RWPE1 (cell line): ENCODE measurements at regions not wholly inside any gene's neighbourhood (a gene's known extent, or its start where the extent isn't known, plus 50 kb on each side); places are given as distances from the start of the nearest gene placed in this dataset.

ENCODE experiments used
- CTCF ChIA-PET: fragments of 350-600 bp; sonication (Branson Sonifier 250); formaldehyde crosslinking; extraction: SDS; loops from one replicate; lab custom pipeline; 2021; lab: Yijun Ruan, JAX
- POLR2A ChIA-PET: fragments of 400-600 bp; formaldehyde crosslinking; extraction: SDS; loops from one replicate; lab custom pipeline; 2020; ENCODE audit warnings: antibody characterized with exemption; ENCODE audit not compliant: low non-redundant PET; lab: Yijun Ruan, JAX
- DNase-seq: peaks from one replicate; pipeline ENCODE4 v3.0.0; 2012; ENCODE audit warnings: low spot score
- H3K27ac ChIP-seq: fragments of 450-650 bp; 2 replicates; pipeline ENCODE4 v1.5.1; 2017
- CTCF ChIP-seq: fragments of 450-650 bp; conservative IDR thresholded peaks from 2 replicates; pipeline ENCODE4 v1.5.1; 2017; ENCODE audit warnings: low read depth, mild to moderate bottlenecking

GRCh38 chr3:159654183-159655134 lies 334.2 kb upstream of the IL12A start:
- TF ChIP-seq CTCF = no peak
- H3K27ac ChIP-seq = no peak overlapping the region
- POLR2A ChIA-PET = no interaction called here
- DNase-seq = no peak
- CTCF ChIA-PET = no interaction called here

DNA sequence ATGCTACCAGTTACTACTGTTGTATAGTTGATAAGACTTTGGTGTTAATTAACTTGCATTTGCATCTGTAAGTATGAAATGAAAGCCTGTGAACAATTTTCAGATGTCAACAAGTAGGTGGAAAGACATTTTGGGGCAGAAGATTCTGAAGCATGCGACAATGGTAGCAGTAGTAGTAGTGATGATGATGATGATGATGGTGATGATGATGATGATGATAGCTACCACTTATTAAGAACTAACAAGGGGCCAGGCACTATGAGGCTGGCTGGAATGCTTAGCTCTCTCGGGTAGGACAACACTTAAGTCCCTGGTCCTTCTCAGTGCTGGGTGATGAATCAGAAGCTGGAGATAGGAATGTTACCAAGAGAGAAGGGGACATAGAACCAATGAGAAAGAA lies 333.4 kb upstream of the IL12A start:
- no peak overlapping the region for H3K27ac ChIP-seq
- ChIA-PET POLR2A (no interaction called here), CTCF (no interaction called here)
- TF ChIP-seq CTCF = no peak
- no peak for DNase-seq

GRCh38 chr3:159657176-159657575 lies 331.5 kb upstream of the IL12A start:
- POLR2A ChIA-PET = no interaction called here
- no peak overlapping the region for H3K27ac ChIP-seq
- DNase-seq = no peak
- TF ChIP-seq CTCF = no peak
- CTCF ChIA-PET = no interaction called here

GRCh38 chr3:159657629-159658028 lies 331.0 kb upstream of the IL12A start:
- POLR2A ChIA-PET = no interaction called here
- TF ChIP-seq CTCF = no peak
- CTCF ChIA-PET = no interaction called here
- no peak for DNase-seq
- no peak overlapping the region for H3K27ac ChIP-seq

DNA sequence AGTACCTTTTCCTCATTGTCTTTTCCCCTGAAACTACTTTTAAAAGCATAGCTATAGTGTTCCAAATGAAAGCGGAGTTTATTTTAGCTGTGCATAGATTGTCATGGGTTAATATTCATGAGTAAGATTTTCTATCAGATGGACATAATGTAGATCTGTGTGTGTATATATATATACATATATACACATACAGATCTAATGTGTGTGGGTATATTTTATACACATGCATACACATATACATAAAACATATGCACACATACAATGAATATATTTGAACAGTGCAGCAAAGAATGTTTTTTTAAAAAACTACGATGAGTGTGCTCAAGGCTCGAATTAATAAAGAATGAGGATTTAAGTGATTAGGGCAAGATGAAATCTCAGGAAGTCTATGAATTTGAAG lies 328.3 kb upstream of the IL12A start:
- ChIA-PET CTCF (no interaction called here), POLR2A (no interaction called here)
- no peak for TF ChIP-seq CTCF
- DNase-seq = no peak
- no peak overlapping the region for H3K27ac ChIP-seq

DNA sequence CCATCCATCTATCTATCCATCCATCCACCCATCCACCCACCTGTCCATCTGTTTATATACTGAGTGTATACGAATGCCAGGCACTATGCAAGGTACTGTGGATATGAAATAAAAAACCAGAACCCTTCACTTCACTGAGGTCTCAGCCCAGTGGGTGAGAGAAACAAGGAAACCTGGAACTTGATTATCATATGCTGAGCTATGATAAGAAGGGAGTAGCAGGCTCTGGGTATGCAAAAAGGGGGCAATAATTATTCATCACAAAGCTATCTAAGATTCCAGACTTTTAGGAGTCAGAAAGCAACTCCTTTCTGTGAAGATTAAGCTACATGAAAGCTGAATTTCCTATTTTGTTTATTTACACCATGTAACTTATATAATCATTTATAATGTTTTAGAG lies 327.7 kb upstream of the IL12A start:
- no peak for TF ChIP-seq CTCF
- no peak overlapping the region for H3K27ac ChIP-seq
- ChIA-PET CTCF (no interaction called here), POLR2A (no interaction called here)
- no peak for DNase-seq
